ENCODE measurements at regions not wholly inside any gene's neighbourhood (a gene's known extent, or its start where the extent isn't known, plus 50 kb on each side); places are given as distances from the start of the nearest gene placed in this dataset.
"Not testable (repeated sequence)": the region's sequence is repeated elsewhere in the genome, so short reads cannot be mapped to it uniquely, and the experiment has no call there.

- not testable (repeated sequence) for TF ChIP-seq ZNF274 (IDR thresholded peaks at IDR 0.05; ENCODE audit: low read depth, low read length); CTCF (IDR thresholded peaks at IDR 0.05 in 2 of 3, conservative IDR thresholded peaks at IDR 0.05 in 1 of 3; ENCODE audit: borderline replicate concordance in 1 of 3, insufficient read depth in 1 of 3, low read depth in 2 of 3, low read length in 2 of 3); POLR2AphosphoS5 (IDR thresholded peaks at IDR 0.05; ENCODE audit: low read depth, low read length); EZH2 (IDR thresholded peaks at IDR 0.05); JUND (IDR thresholded peaks at IDR 0.05); EZH2phosphoT487 (IDR thresholded peaks at IDR 0.05; ENCODE audit: borderline replicate concordance); CBX3 (IDR thresholded peaks at IDR 0.05; ENCODE audit: low read depth); POLR2A (IDR thresholded peaks at IDR 0.05; ENCODE audit: borderline replicate concordance, extremely low read depth, insufficient read depth, insufficient read length); REST (IDR thresholded peaks at IDR 0.05; ENCODE audit: low read depth); YY1 (IDR thresholded peaks at IDR 0.05; ENCODE audit: extremely low read depth, insufficient replicate concordance, low read depth, low read length)
Measured at GRCh38 chr13:80062416-80062815, 278.5 kb downstream of the SPRY2 start.
